SK-N-SH (cell line): ENCODE measurements at regions not wholly inside any gene's neighbourhood (a gene's known extent, or its start where the extent isn't known, plus 50 kb on each side); places are given as distances from the start of the nearest gene placed in this dataset.

Source experiments
- CTCF ChIA-PET: fragments of 300-600, 350-600 bp; formaldehyde crosslinking; extraction: SDS; loops from one replicate; lab custom pipeline; 2021; lab: Yijun Ruan, JAX
- POLR2A ChIA-PET: fragments of 350-600 bp; sonication (Branson Sonifier 250); formaldehyde crosslinking; extraction: SDS; loops from one replicate; lab custom pipeline; 2020; ENCODE audit warnings: antibody characterized with exemption, inconsistent platforms; lab: Yijun Ruan, JAX
- DNase-seq: peaks from one replicate; pipeline ENCODE4 v3.0.0; 2012
- H2AFZ ChIP-seq: fragments of 200-600 bp; sonication (generic); 2 replicates; pipeline ENCODE4 v1.8.1; 2016; ENCODE audit warnings: antibody characterized with exemption, mild to moderate bottlenecking, low read depth
- H3F3A ChIP-seq: fragments of 200-600 bp; sonication (generic); replicated peaks from 2 replicates; pipeline ENCODE3; 2016; ENCODE audit warnings: antibody characterized with exemption, mild to moderate bottlenecking; ENCODE audit not compliant: insufficient read depth
- H3K27ac ChIP-seq, 2 experiments: fragments of 200-500 bp in 1 of 2; fragments of 200-600 bp in 1 of 2; sonication (Bioruptor generic) in 1 of 2; sonication (generic), shearing (Covaris generic) in 1 of 2; 2 replicates each; pipeline versions ENCODE4 v1.5.1 to v1.6.1; 2014 to 2016; ENCODE audit warnings: low read depth in 2 of 2, inconsistent platforms in 1 of 2, low read length in 1 of 2, mild to moderate bottlenecking in 1 of 2, mixed read lengths in 1 of 2
- H3K27me3 ChIP-seq: fragments of 200-600 bp; sonication (generic), shearing (Covaris generic); 2 replicates; pipeline ENCODE4 v1.6.1; 2016; ENCODE audit warnings: mixed run types; ENCODE audit not compliant: insufficient read depth
- H3K36me3 ChIP-seq, 2 experiments: fragments of 200-500 bp in 1 of 2; fragments of 200-600 bp in 1 of 2; sonication (Bioruptor generic) in 1 of 2; sonication (generic) in 1 of 2; replicated peaks in 1 of 2; 2 replicates each; pipeline versions ENCODE3 to v1.5.1; 2014 to 2016; ENCODE audit warnings: low read length in 1 of 2, mild to moderate bottlenecking in 1 of 2; ENCODE audit not compliant: insufficient read depth in 2 of 2, control insufficient read depth in 1 of 2
- H3K4me1 ChIP-seq, 2 experiments: fragments of 200-500 bp in 1 of 2; fragments of 200-600 bp in 1 of 2; sonication (Bioruptor generic) in 1 of 2; sonication (generic), shearing (Covaris generic) in 1 of 2; 2 replicates each; pipeline versions ENCODE4 v1.5.1 to v1.6.1; 2014 to 2016; ENCODE audit warnings: low read depth in 1 of 2, low read length in 1 of 2, mixed run types in 1 of 2; ENCODE audit not compliant: insufficient read depth in 2 of 2, control insufficient read depth in 1 of 2
- H3K4me2 ChIP-seq: fragments of 200-600 bp; sonication (generic), shearing (Covaris generic); 2 replicates; pipeline ENCODE4 v1.6.1; 2017; ENCODE audit warnings: mixed run types
- H3K4me3 ChIP-seq, 2 experiments: fragments of 200-500 bp in 1 of 2; fragments of 200-600 bp in 1 of 2; sonication (Bioruptor generic) in 1 of 2; sonication (generic), shearing (Covaris generic) in 1 of 2; 2 replicates each; pipeline versions ENCODE4 v1.5.1 to v1.8.1; 2014 to 2016; ENCODE audit warnings: low read depth in 2 of 2, inconsistent platforms in 1 of 2, low read length in 1 of 2, mild to moderate bottlenecking in 1 of 2, mixed read lengths in 1 of 2, moderate library complexity in 1 of 2
- H3K79me2 ChIP-seq: fragments of 200-600 bp; sonication (generic); 2 replicates; pipeline ENCODE4 v1.8.1; 2017; ENCODE audit warnings: mild to moderate bottlenecking; ENCODE audit not compliant: insufficient read depth
- H3K9ac ChIP-seq: fragments of 200-600 bp; sonication (generic); 2 replicates; pipeline ENCODE4 v1.6.1; 2017; ENCODE audit warnings: mixed run types
- H3K9me2 ChIP-seq: fragments of 200-600 bp; sonication (generic); 2 replicates; pipeline ENCODE4 v1.6.1; 2017; ENCODE audit warnings: mixed run types
- H3K9me3 ChIP-seq: fragments of 200-600 bp; sonication (generic); 2 replicates; pipeline ENCODE4 v1.6.1; 2017; ENCODE audit warnings: mixed run types, mild to moderate bottlenecking, moderate library complexity
- H4K20me1 ChIP-seq: fragments of 200-600 bp; sonication (generic); 2 replicates; pipeline ENCODE4 v1.6.1; 2017; ENCODE audit warnings: mild to moderate bottlenecking, mixed run types; ENCODE audit not compliant: insufficient read depth
- CTCF ChIP-seq: fragments of 200-600 bp; sonication (generic); IDR thresholded peaks from 2 replicates; pipeline ENCODE4 v1.6.1; 2017; ENCODE audit warnings: antibody characterized with exemption, mild to moderate bottlenecking, moderate library complexity
- EZH2phosphoT487 ChIP-seq: fragments of 200-600 bp; sonication (generic); IDR thresholded peaks from 2 replicates; pipeline ENCODE4 v1.6.1; 2017; ENCODE audit warnings: low read depth, mixed run types, mild to moderate bottlenecking, antibody characterized with exemption, moderate library complexity, borderline replicate concordance
- FOSL2 ChIP-seq: IDR thresholded peaks from 2 replicates; pipeline ENCODE4 v1.4.0; 2012; ENCODE audit warnings: low read depth, mild to moderate bottlenecking, moderate library complexity, borderline replicate concordance
- FOXJ3 ChIP-seq: sonication (generic); formaldehyde crosslinking; IDR thresholded peaks from 2 replicates; pipeline ENCODE4 v1.5.1; 2020; ENCODE audit warnings: mild to moderate bottlenecking, missing genetic modification reagents
- GATA2 ChIP-seq: sonication (generic); formaldehyde crosslinking; IDR thresholded peaks from 2 replicates; pipeline ENCODE4 v1.5.0; 2020; ENCODE audit warnings: mild to moderate bottlenecking, missing genetic modification reagents
- JUND ChIP-seq: IDR thresholded peaks from 2 replicates; pipeline ENCODE4 v1.4.0; 2012
- MEF2A ChIP-seq: IDR thresholded peaks from 2 replicates; pipeline ENCODE4 v1.4.0; 2012; ENCODE audit warnings: low read depth, borderline replicate concordance
- MXI1 ChIP-seq: IDR thresholded peaks from 2 replicates; pipeline ENCODE4 v1.6.1; 2012; ENCODE audit warnings: mild to moderate bottlenecking, low read depth, low read length, improper control_type of control experiment
- NFIC ChIP-seq: IDR thresholded peaks from 2 replicates; pipeline ENCODE4 v1.4.0; 2012; ENCODE audit warnings: borderline replicate concordance
- NRF1 ChIP-seq: IDR thresholded peaks from 2 replicates; pipeline ENCODE4 v1.6.1; 2012; ENCODE audit warnings: low read depth, mild to moderate bottlenecking, low read length
- RCOR1 ChIP-seq: fragments of 150-350 bp; IDR thresholded peaks from 2 replicates; pipeline ENCODE4 v1.6.1; 2017; ENCODE audit warnings: antibody characterized with exemption, low read length
- REST ChIP-seq: IDR thresholded peaks from 2 replicates; pipeline ENCODE4 v1.6.1; 2012; ENCODE audit warnings: mild to moderate bottlenecking, low read depth, low read length, moderate library complexity
- RFX5 ChIP-seq: IDR thresholded peaks from 2 replicates; pipeline ENCODE4 v1.6.1; 2012; ENCODE audit warnings: mild to moderate bottlenecking, improper control_type of control experiment, low read length
- RXRA ChIP-seq: IDR thresholded peaks from 2 replicates; pipeline ENCODE4 v1.4.0; 2012; ENCODE audit warnings: low read depth, mild to moderate bottlenecking, borderline replicate concordance
- SIN3A ChIP-seq: IDR thresholded peaks from 2 replicates; pipeline ENCODE4 v1.6.1; 2012; ENCODE audit warnings: low read depth, mild to moderate bottlenecking, low read length, moderate library complexity, borderline replicate concordance
- TEAD4 ChIP-seq: IDR thresholded peaks from 2 replicates; pipeline ENCODE4 v1.4.0; 2012; ENCODE audit warnings: mild to moderate bottlenecking, borderline replicate concordance; ENCODE audit not compliant: insufficient read depth
- USF1 ChIP-seq: IDR thresholded peaks from 2 replicates; pipeline ENCODE4 v1.4.0; 2012; ENCODE audit warnings: low read depth, borderline replicate concordance
- YY1 ChIP-seq: IDR thresholded peaks from 2 replicates; pipeline ENCODE4 v1.4.0; 2012; ENCODE audit warnings: low read depth, mild to moderate bottlenecking
- WGBS: methylation state at CpG from one replicate; pipeline ENCODE4 v1.1.6; 2017; ENCODE audit warnings: low lambda C conversion rate; 5-methylcytosine and 5-hydroxymethylcytosine counted together
- TF ChIP-seq, protein P1 (sequence below): fragments of 150-350 bp; IDR thresholded peaks from 2 replicates; pipeline ENCODE4 v1.6.1; 2016; ENCODE audit warnings: mild to moderate bottlenecking, low read depth, low read length
- TF ChIP-seq, protein P2 (sequence below): IDR thresholded peaks from 2 replicates; pipeline ENCODE4 v1.4.0; 2012; ENCODE audit warnings: low read depth, borderline replicate concordance

DNA sequence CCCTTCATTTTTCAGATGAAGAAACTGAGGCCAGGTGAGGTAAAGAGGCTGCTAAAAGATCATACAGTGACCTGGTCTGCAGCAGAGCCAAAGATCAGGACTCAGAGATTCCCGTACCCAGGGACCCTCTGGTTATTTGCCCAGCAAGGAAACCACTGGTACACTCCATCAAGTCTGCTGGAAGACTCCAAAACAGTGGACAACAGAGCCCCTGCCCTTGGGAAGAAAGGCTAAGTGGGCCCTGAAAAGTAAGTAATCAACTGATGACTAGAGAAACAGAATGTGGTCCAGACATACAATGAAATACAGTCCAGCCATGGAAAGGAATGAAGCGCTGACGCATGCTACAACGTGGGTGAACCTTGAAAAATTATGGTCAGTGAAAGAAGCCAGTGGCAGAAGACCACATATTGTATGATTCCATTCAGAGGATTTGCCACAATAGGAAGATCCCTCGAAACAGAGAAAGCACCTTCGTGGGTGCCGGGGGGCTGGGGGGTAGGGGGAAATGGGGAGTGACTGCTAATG, 106.4 kb downstream of the ETS2 start:
- H3K27me3 ChIP-seq: no peaks in the 10 kb centered on the region
- no peak overlapping the region for H3K27ac ChIP-seq
- no peaks in the 10 kb centered on the region for H3F3A ChIP-seq
- no peak overlapping the region for H3K9ac ChIP-seq
- H3K36me3 ChIP-seq: no peaks in the 10 kb centered on the region
- H3K4me3 ChIP-seq: no peak overlapping the region
- TF ChIP-seq GATA2 (CRISPR knock-in tag) (no peak), JUND (no peak), NFIC (no peak), SIN3A (no peak), FOXJ3 (CRISPR knock-in tag) (no peak), RFX5 (no peak), RCOR1 (no peak), REST (no peak), MXI1 (no peak), TEAD4 (no peak), MEF2A (no peak), FOSL2 (no peak), NRF1 (no peak), RXRA (no peak), USF1 (no peak), EZH2phosphoT487 (no peak), YY1 (no peak), CTCF (no peak)
- TF ChIP-seq, protein P1, sequence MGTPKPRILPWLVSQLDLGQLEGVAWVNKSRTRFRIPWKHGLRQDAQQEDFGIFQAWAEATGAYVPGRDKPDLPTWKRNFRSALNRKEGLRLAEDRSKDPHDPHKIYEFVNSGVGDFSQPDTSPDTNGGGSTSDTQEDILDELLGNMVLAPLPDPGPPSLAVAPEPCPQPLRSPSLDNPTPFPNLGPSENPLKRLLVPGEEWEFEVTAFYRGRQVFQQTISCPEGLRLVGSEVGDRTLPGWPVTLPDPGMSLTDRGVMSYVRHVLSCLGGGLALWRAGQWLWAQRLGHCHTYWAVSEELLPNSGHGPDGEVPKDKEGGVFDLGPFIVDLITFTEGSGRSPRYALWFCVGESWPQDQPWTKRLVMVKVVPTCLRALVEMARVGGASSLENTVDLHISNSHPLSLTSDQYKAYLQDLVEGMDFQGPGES: no peak
- TF ChIP-seq, protein P2, sequence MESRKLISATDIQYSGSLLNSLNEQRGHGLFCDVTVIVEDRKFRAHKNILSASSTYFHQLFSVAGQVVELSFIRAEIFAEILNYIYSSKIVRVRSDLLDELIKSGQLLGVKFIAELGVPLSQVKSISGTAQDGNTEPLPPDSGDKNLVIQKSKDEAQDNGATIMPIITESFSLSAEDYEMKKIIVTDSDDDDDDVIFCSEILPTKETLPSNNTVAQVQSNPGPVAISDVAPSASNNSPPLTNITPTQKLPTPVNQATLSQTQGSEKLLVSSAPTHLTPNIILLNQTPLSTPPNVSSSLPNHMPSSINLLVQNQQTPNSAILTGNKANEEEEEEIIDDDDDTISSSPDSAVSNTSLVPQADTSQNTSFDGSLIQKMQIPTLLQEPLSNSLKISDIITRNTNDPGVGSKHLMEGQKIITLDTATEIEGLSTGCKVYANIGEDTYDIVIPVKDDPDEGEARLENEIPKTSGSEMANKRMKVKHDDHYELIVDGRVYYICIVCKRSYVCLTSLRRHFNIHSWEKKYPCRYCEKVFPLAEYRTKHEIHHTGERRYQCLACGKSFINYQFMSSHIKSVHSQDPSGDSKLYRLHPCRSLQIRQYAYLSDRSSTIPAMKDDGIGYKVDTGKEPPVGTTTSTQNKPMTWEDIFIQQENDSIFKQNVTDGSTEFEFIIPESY: no peak
- no peaks in the 10 kb centered on the region for H3K79me2 ChIP-seq
- no peaks in the 10 kb centered on the region for H4K20me1 ChIP-seq
- DNase-seq: no peak
- no peaks in the 10 kb centered on the region for H3K9me3 ChIP-seq
- H3K4me2 ChIP-seq: no peak overlapping the region
- ChIA-PET POLR2A (no interaction called here), CTCF (no interaction called here)
- no peak overlapping the region for H2AFZ ChIP-seq
- H3K9me2 ChIP-seq: no peaks in the 10 kb centered on the region
- peaks cover 0 to 16% of the 10 kb centered on the region in 2 experiments; a peak in 1 of 4 replicates for H3K4me1 ChIP-seq
- WGBS: 96% methylated on average over 7 of the region's 7 CpGs
